IMR-90 (cell line): ENCODE measurements at regions not wholly inside any gene's neighbourhood (a gene's known extent, or its start where the extent isn't known, plus 50 kb on each side); places are given as distances from the start of the nearest gene placed in this dataset.

Experiments
- ATAC-seq: fragments of 200-7000 bp; cut with Tn5 transposase; 2 replicates; pipeline ENCODE4 v1.9.1; 2020; ENCODE audit warnings: low read depth, mild to moderate bottlenecking, moderate library complexity
- BruUV-seq: library from RNA; stranded (reverse); fragments of 400-500 nt; replicated peaks from 2 replicates; lab custom pipeline; 2021; lab: Mats Ljungman, UMichigan
- CTCF ChIA-PET: fragments of 300-600 bp; formaldehyde crosslinking; extraction: SDS; loops from one replicate; lab custom pipeline; 2021; ENCODE audit warnings: antibody characterized with exemption; lab: Yijun Ruan, JAX
- POLR2A ChIA-PET: fragments of 300-600 bp; sonication (Branson Sonifier 250); formaldehyde crosslinking; loops from one replicate; lab custom pipeline; 2022; ENCODE audit warnings: antibody characterized with exemption; ENCODE audit not compliant: unreplicated experiment; lab: Charles Lee
- DNase-seq: peaks from one replicate; pipeline ENCODE4 v3.0.0; 2013
- H2AFZ ChIP-seq: replicated peaks from 2 replicates; pipeline ENCODE3; 2013; ENCODE audit warnings: low read length, mild to moderate bottlenecking; ENCODE audit not compliant: poor library complexity
- H2AK5ac ChIP-seq: 2 replicates; pipeline ENCODE4 v1.6.1; 2013; ENCODE audit warnings: low read depth, low read length, inconsistent platforms
- H2AK9ac ChIP-seq: replicated peaks from 2 replicates; pipeline ENCODE3; 2013; ENCODE audit warnings: mild to moderate bottlenecking, low read depth, low read length, moderate library complexity; ENCODE audit not compliant: poor library complexity
- H2BK120ac ChIP-seq: 2 replicates; pipeline ENCODE4 v1.6.1; 2013; ENCODE audit warnings: low read depth, low read length, inconsistent platforms
- H2BK15ac ChIP-seq: 3 replicates; pipeline ENCODE4 v1.6.1; 2013; ENCODE audit warnings: low read depth, low read length, inconsistent platforms
- H2BK20ac ChIP-seq: 2 replicates; pipeline ENCODE4 v1.6.1; 2013; ENCODE audit warnings: low read depth, mild to moderate bottlenecking, inconsistent platforms, low read length, moderate library complexity
- H2BK5ac ChIP-seq: 2 replicates; pipeline ENCODE4 v1.6.1; 2013; ENCODE audit warnings: mild to moderate bottlenecking, low read depth, low read length, inconsistent platforms; ENCODE audit not compliant: poor library complexity, severe bottlenecking
- H3K14ac ChIP-seq: replicated peaks from 2 replicates; pipeline ENCODE4 v1.6.1; 2013; ENCODE audit warnings: low read depth, low read length, inconsistent platforms
- H3K18ac ChIP-seq: 2 replicates; pipeline ENCODE4 v1.6.1; 2013; ENCODE audit warnings: low read depth, low read length, control low read depth
- H3K23ac ChIP-seq: 2 replicates; pipeline ENCODE4 v1.6.1; 2013; ENCODE audit warnings: low read depth, low read length, inconsistent platforms
- H3K27ac ChIP-seq: 2 replicates; pipeline ENCODE4 v1.5.1; 2013; ENCODE audit warnings: mild to moderate bottlenecking, control low read depth, low read length; ENCODE audit not compliant: insufficient read depth
- H3K27me3 ChIP-seq: 2 replicates; pipeline ENCODE4 v1.6.1; 2013; ENCODE audit warnings: low read length; ENCODE audit not compliant: control insufficient read depth, insufficient read depth
- H3K36me3 ChIP-seq: 2 replicates; pipeline ENCODE4 v1.6.1; 2013; ENCODE audit warnings: low read length, mixed read lengths; ENCODE audit not compliant: control insufficient read depth, insufficient read depth
- H3K4ac ChIP-seq: 2 replicates; pipeline ENCODE4 v1.6.1; 2013; ENCODE audit warnings: low read depth, low read length, inconsistent platforms
- H3K4me1 ChIP-seq: 2 replicates; pipeline ENCODE4 v1.6.1; 2013; ENCODE audit warnings: low read length, mixed read lengths; ENCODE audit not compliant: control insufficient read depth, insufficient read depth
- H3K4me2 ChIP-seq: 2 replicates; pipeline ENCODE4 v1.6.1; 2013; ENCODE audit warnings: low read depth, mild to moderate bottlenecking, control low read depth, low read length, moderate library complexity
- H3K4me3 ChIP-seq: 2 replicates; pipeline ENCODE4 v1.5.1; 2013; ENCODE audit warnings: low read depth, mild to moderate bottlenecking, control low read depth, low read length, moderate library complexity; ENCODE audit not compliant: insufficient read depth
- H3K56ac ChIP-seq: 2 replicates; pipeline ENCODE4 v1.6.1; 2013; ENCODE audit warnings: low read length, inconsistent platforms; ENCODE audit not compliant: insufficient read depth; ENCODE audit errors: extremely low read depth
- H3K79me1 ChIP-seq, 2 experiments: 2 replicates each; pipeline ENCODE4 v1.6.1; 2013; ENCODE audit warnings: low read length in 2 of 2, inconsistent platforms in 1 of 2, low read depth in 1 of 2
- H3K9ac ChIP-seq: 2 replicates; pipeline ENCODE4 v1.6.1; 2013; ENCODE audit warnings: low read depth, low read length, control low read depth
- H3K9me1 ChIP-seq: 2 replicates; pipeline ENCODE4 v1.6.1; 2013; ENCODE audit warnings: low read length, inconsistent platforms; ENCODE audit not compliant: insufficient read depth
- H3K9me3 ChIP-seq: 2 replicates; pipeline ENCODE4 v1.6.1; 2013; ENCODE audit warnings: low read length; ENCODE audit not compliant: control insufficient read depth, insufficient read depth
- H4K20me1 ChIP-seq: 2 replicates; pipeline ENCODE4 v1.6.1; 2013; ENCODE audit warnings: low read length, inconsistent platforms; ENCODE audit not compliant: insufficient read depth
- H4K5ac ChIP-seq: 2 replicates; pipeline ENCODE4 v1.6.1; 2013; ENCODE audit warnings: mild to moderate bottlenecking, low read depth, low read length, control low read depth
- H4K8ac ChIP-seq, 2 experiments: 2 replicates each; pipeline ENCODE4 v1.6.1; 2013; ENCODE audit warnings: low read depth in 2 of 2, low read length in 2 of 2, control low read depth in 1 of 2, inconsistent platforms in 1 of 2
- H4K91ac ChIP-seq: 2 replicates; pipeline ENCODE4 v1.6.1; 2013; ENCODE audit warnings: low read depth, low read length, inconsistent platforms; ENCODE audit not compliant: insufficient read depth
- CEBPB ChIP-seq: IDR thresholded peaks from 2 replicates; pipeline ENCODE4 v1.6.1; 2012; ENCODE audit warnings: low read depth, low read length, improper control_type of control experiment
- CHD1 ChIP-seq: IDR thresholded peaks from 2 replicates; pipeline ENCODE4 v1.6.1; 2012; ENCODE audit warnings: low read depth, low read length, improper control_type of control experiment
- CTCF ChIP-seq: conservative IDR thresholded peaks from 2 replicates; pipeline ENCODE4 v1.5.1; 2012; ENCODE audit warnings: mild to moderate bottlenecking, low read depth, low read length, improper control_type of control experiment
- FOS ChIP-seq: fragments of 150-350 bp; IDR thresholded peaks from 2 replicates; pipeline ENCODE4 v1.6.1; 2016; ENCODE audit warnings: low read depth, low read length
- MAFK ChIP-seq: IDR thresholded peaks from 2 replicates; pipeline ENCODE4 v1.6.1; 2012; ENCODE audit warnings: low read depth, low read length, improper control_type of control experiment
- MAZ ChIP-seq: IDR thresholded peaks from 2 replicates; pipeline ENCODE4 v1.6.1; 2012; ENCODE audit warnings: low read depth, mild to moderate bottlenecking, low read length, improper control_type of control experiment, moderate library complexity, borderline replicate concordance
- RFX5 ChIP-seq: IDR thresholded peaks from 2 replicates; pipeline ENCODE4 v1.8.0; 2012; ENCODE audit warnings: low read depth, mild to moderate bottlenecking, low read length, moderate library complexity
- SMC3 ChIP-seq: fragments of 150-350 bp; IDR thresholded peaks from 2 replicates; pipeline ENCODE4 v1.6.1; 2016; ENCODE audit warnings: low read depth, mild to moderate bottlenecking, antibody characterized with exemption, low read length, moderate library complexity
- USF2 ChIP-seq: fragments of 150-350 bp; IDR thresholded peaks from 2 replicates; pipeline ENCODE4 v1.6.1; 2017; ENCODE audit warnings: mild to moderate bottlenecking, antibody characterized with exemption, low read length, low read depth
- WGBS, 2 experiments: methylation state at CpG; one replicate each; pipeline versions ENCODE4 v1.1.5 to v1.1.7; 2013; ENCODE audit warnings: missing lambda C conversion rate in 2 of 2; ENCODE audit not compliant: insufficient read length in 1 of 2; ENCODE audit errors: extremely low coverage in 2 of 2; 5-methylcytosine and 5-hydroxymethylcytosine counted together
- dilution Hi-C: fragments of 300-500 bp; cut with HindIII; formaldehyde crosslinking; loops from one replicate; pipeline ENCODE4 v1.14.3; 2018; ENCODE audit warnings: low sequenced_read_pairs; ENCODE audit not compliant: unreplicated experiment
- in situ Hi-C: fragments of 300-500 bp; cut with MboI; formaldehyde crosslinking; loops from 3 replicates; pipeline ENCODE4 v1.14.3; 2019; ENCODE audit warnings: low sequenced_read_pairs, inconsistent platforms, mixed read lengths
- intact Hi-C: fragments of 100-400 bp; cut with micrococcal nuclease; formaldehyde crosslinking; loops from 2 replicates; pipeline ENCODE4 v1.10.0; 2022

DNA sequence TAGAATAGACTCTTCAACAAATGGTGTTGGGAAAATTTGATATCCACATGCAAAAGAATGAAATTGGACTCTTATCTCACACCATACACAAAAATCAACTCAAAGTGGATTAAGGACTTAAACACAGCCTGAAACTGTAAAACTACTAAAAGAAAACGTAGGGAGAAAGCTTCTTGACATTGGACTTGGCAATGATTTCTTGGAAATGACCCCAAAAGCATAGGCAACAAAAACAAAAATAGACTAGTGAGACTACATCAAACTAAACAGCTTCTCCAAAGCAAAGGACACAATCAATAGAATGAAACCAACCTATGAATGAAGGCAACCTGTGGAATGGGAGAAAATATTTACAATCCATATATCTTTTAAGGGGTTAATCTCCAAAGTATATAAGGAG lies 94.7 kb upstream of the INTU start:
- CTCF ChIA-PET: interaction anchor here (0.7 kb wide), 1 partner anchor 178 kb away, joined by 4 read pairs; no protein-coding TSS in a partner anchor
- Histone ChIP-seq H3K4me1 (peaks cover 3% of the 10 kb centered on the region; the same call in 1 of the 2 replicates), H2AFZ (no peak overlapping the region), H3K56ac (no peak overlapping the region), H4K5ac (no peak overlapping the region), H3K27ac (no peak overlapping the region), H3K23ac (no peak overlapping the region), H3K9me3 (no peaks in the 10 kb centered on the region), H3K9me1 (no peaks in the 10 kb centered on the region), H3K4me2 (no peak overlapping the region), H4K91ac (no peak overlapping the region), H2AK9ac (no peak overlapping the region), H3K27me3 (peaks cover 2% of the 10 kb centered on the region; the same call in 1 of the 2 replicates), H2BK15ac (no peak overlapping the region), H3K4ac (no peak overlapping the region), H3K36me3 (no peaks in the 10 kb centered on the region), H3K79me1 (no peaks in the 10 kb centered on the region), H2AK5ac (no peak overlapping the region), H3K9ac (no peak overlapping the region), H3K4me3 (no peak overlapping the region), H4K8ac (no peak overlapping the region), H3K18ac (no peak overlapping the region), H2BK20ac (no peak overlapping the region), H4K20me1 (no peaks in the 10 kb centered on the region), H2BK5ac (no peak overlapping the region), H3K14ac (no peak overlapping the region), H2BK120ac (no peak overlapping the region)
- intact Hi-C loops (loop anchor here (2.0 to 5.0 kb wide), 3 partner anchors 59 to 136 kb away; no protein-coding TSS in a partner anchor), dilution Hi-C loops (no loop called here), in situ Hi-C loops (no loop called here)
- no TSS peak for BruUV-seq
- TF ChIP-seq CEBPB (no peak), CTCF (no peak), USF2 (no peak), CHD1 (no peak), MAZ (no peak), FOS (no peak), MAFK (no peak), SMC3 (no peak), RFX5 (no peak)
- ATAC-seq (no peak), DNase-seq (no peak)
- POLR2A ChIA-PET: no interaction called here
- no CpG with 5 or more reads among the region's 1 CpG for WGBS, 2 experiments
